ENCODE measurements at regions not wholly inside any gene's neighbourhood (a gene's known extent, or its start where the extent isn't known, plus 50 kb on each side); places are given as distances from the start of the nearest gene placed in this dataset.
"Not testable (repeated sequence)": the region's sequence is repeated elsewhere in the genome, so short reads cannot be mapped to it uniquely, and the experiment has no call there.

DNA sequence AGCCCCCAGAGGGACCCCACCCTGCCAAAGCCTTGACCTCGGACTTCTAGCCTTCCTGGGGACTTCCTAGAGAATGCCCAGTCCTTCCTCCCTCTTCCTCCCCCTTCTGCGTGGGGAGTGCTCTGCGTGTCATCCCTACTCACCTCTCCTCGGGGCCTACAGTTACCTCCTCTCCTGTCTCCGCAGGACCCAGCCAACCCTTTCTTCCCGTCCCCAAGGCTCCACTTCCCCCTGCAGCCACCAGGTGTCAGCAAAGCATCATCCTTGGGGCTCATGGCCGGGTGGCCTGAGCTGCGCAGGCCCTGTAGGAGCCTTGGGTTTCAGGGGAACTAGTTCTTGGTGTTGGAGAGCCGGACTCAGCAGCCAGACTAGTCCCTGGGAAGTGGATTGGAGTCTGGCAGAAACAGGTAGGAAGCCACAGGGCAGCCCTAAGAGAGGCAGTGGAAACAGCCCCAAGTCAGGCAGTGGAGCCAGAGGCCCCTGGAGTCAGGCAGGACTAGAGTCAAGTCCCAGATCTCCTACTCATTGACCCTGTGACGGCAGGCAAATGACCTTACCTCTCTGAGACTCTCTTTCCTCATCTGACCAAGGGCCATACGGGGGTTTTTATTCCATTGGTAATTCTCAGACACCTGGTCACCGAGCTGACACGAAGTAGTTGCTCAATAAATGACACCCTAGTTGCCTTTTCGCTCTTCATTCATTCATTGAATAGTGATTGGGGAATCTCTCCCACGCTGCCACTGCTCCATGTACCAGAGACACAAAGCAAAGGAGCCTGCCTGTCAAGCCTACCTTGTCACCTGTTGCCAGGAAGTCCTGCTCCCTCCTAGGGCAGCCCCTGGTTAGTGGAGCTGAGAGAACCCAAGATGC is 101.8 kb upstream of the GRK3 start:
- DNase-seq, result peak; percentile 27

- not testable (repeated sequence) for DNase-seq
These were observed 101.2 kb upstream of the GRK3 start for GRCh38 chr22:25463347-25463628.

DNA sequence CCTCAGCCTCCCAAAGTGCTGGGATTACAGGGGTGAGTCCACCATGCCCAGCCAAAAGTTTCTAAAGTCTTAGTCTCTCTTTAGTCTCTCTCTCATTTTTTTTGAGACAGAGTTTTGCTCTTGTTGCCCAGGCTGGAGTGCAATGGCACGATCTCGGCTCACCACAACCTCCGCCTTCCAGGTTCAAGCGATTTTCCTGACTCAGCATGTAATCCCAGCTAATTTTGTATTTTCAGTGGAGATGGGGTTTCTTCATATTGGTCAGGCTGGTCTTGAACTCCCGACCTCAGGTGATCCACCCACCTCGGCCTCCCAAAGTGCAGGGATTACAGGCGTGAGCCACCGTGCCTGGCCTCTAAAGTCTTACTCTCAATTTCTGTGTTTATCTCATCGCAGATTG is 100.1 kb upstream of the GRK3 start:
- not testable (repeated sequence) for DNase-seq

DNA sequence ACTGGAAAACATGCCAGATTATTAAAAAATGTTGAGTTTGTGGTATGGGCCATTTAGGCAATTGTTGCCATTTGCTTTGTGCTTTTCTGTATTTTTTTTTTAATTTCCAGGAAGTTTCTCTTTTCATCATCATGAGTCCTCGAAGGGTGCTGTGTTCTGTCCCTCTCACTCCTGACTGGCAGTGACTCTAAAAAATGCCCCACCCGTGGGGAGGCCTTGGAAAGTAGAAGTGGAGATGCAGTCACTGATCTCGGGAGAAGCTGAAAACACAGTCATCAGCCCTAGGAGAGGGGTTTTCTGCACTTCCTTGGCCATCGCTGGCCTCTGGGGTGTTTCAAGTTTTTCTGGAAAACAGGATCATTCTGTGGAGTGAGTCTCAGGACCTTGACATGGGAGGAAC is 98.5 kb upstream of the GRK3 start:
- DNase-seq, result no peak

DNA sequence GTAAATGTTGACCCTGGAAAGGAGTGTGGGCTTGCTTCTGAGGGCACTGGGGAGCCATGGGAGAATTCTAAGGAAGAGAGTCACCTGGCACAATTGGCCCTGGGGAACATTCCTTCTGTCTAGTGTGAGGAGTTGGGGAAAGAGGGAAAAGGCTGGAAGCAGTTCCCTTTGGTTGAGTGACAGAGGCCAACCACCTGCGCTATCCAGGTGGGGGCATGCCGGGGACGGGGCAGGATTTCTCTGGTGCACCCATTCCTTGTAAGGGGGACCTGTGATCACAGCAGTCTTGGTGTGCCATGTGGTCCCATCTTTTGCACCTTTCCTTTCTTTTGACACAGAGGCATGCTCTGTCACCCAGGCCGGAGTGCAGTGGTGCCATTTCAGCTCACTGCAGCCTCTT is 92.1 kb upstream of the GRK3 start:
- DNase-seq, result no peak

GRCh38 chr22:25475257-25476022 is 89.0 kb upstream of the GRK3 start:
- DNase-seq, result no peak

DNA sequence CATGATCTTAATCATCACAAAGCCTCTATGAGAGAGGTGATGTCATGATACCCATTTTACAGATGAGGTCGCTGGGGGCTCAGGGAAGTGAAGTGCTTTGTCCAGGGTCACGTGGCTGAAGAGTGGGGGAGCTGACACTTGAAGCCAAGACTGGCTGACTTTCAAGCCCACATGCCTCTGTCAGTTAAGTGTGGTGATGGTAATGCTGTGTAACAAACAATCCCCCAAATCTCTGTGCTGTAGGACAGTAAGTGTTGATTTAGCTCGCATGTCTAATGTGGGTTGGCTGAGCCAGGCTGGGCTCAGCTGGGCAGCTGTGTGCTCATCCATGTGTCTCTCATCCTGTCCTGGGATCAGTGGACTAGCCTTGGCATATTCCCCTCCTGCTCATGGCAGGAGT is 87.1 kb upstream of the GRK3 start:
- DNase-seq, result no peak

DNA sequence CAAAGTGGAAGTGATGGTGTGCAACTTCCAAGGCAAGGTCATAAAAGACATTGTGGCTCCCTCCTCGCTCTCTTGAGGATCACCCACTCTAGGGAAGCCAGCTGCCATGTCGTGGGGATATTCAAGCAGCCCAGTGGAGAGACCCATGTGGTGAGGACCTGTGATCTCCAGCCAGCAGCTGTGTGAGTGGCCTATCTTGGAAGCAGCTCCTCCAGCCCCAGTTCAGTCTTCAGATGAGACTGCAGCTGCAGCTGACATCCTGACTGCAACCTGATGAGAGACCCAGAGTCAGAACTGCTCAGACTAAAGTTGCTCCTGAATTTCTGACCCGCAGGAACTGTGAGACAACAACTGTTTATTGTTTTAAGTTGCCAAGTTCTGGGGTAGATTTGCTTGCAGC is 86.4 kb upstream of the GRK3 start:
- no peak for DNase-seq

GRCh38 chr22:25478528-25478927 is 85.9 kb upstream of the GRK3 start:
- no peak for DNase-seq

DNA sequence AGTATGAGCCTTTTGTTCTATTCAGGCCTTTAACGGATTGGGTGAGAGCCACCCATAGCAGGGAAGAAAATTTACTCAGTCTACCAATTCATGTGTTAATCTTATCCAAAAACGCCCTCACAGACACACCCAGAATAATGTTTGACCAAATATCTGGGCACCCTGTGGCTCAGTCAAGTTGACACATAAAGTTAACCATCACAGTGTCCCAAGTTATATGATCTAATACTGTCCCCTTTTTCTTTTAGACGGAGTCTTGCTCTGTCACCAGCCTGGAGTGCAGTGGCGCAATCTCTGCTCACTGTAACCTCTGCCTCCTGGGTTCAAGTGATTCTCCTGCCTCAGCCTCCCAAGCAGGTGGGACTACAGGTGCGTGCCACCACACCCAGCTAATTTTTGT is 83.6 kb upstream of the GRK3 start:
- DNase-seq, result not testable (repeated sequence)

DNA sequence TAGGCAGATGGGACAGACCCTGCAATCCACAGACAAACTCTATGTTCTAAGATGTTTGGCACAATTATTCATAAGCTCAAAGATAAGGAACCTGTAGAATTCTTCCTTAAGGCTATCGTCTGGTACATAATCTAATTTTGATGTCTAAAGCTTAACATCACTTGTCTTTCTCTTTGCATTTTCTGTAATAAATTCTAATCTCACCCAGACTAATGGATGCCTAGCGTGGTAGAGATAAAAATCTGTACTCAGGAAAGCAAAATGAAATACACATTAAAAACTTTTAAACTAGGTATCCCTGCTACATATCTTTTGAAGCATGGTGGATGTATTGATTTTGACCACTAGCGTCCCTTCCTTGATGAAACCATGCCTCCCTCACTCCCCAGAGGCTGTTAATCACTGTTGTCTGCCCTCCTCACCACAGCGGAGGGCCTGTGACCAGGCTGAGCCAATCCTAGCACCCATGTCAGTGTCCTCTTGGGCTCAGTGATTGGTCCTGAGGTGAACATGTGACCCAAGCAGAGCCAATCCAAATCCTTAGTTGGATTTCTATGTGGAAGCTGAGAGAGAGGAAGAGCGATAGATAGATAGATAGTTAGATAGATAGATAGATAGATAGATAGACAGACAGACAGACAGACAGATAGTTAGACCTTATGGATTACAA is 82.2 kb upstream of the GRK3 start:
- DNase-seq, result peak; percentile 40

DNA sequence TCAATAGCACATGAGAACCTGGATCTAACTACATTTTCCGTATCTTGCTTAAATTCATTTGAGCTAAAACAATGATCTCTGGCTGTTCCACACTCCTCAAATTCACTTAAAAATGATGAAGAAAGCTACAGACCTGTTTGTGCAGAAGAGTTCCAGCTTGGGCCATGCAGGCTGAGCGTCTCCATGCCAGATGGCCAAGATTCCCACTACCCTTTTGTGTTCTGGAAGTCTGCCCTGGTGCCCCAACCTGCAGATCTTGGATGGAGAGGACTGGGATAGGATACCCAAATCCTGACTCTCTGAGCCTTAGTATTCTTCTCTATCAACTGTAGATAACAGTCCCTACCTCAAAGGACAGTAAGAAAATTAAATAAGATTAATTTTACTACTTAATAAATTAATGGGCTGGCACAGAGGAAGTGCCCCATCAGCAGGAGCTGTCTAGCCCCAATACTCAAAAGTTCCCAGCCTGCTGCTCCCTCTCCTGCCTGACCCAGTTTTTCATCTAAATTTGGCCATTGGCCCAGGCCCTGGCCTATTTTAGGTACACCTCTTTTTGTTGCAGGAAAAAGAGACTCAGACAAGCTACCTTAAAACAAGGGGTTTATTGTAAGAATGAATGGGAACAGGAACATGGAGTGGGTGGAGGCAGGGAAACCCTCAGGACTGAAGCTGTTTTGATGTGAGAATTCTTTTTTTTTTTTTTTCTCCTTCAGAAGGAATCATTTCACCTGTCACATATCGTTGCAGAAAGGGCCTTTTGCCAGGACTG is 81.4 kb upstream of the GRK3 start:
- DNase-seq, result peak; percentile 45

DNA sequence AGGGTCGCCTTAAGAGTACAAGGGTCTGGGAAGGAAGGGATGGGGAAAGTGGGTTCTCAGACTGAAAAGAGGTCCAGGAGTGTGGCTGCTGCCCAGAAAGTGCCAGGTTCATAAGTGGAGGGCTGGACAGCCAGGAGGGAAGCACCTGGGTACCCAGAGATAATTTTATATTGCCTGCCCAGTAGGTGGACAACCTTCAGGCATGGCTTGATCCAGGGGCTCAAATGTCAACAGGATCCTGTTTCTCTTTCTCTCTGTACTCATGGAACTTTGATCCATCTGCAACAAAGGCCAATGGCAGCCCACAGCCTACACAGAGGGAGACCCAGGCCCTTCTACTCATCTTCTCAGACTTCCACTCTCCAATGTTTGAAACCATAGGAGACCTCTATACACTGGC is 80.5 kb upstream of the GRK3 start:
- no peak for DNase-seq

DNA sequence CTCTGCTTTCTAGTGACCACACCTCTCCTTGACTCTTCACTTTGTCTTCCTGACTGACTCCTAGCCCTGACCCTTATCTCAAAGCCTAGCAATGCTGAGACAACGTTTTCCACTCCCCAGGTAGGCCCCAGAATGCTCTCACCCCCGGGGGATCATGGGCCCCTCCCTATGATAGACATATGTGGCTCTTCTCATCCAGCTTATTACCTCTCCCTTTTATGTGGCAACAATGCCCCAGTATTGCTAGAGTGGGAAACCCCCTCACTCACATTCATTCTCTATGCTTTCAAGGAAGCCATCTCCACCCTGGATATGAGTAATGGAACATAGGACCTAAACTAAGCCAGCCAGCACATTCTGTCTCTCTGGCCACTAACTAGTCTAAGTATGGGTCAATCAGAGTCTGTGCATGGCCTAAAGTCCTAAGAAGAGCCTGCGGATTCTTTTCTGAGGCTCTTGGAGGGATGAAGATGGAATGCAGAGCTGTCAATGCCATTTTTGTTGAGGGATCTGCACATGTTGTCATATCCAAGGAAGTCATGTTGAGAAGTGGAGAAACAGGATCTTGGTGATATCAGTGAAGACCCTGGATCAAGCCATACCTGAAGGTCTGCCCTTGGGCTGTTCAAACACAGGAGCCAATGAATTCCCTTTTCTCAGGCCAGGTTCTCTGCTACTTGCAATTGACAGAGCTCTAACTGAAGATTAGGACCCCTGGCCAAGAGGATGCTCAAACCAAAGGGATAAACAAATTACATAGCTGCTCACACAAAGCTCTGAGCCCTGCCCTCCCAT is 79.8 kb upstream of the GRK3 start:
- DNase-seq, result no peak

DNA sequence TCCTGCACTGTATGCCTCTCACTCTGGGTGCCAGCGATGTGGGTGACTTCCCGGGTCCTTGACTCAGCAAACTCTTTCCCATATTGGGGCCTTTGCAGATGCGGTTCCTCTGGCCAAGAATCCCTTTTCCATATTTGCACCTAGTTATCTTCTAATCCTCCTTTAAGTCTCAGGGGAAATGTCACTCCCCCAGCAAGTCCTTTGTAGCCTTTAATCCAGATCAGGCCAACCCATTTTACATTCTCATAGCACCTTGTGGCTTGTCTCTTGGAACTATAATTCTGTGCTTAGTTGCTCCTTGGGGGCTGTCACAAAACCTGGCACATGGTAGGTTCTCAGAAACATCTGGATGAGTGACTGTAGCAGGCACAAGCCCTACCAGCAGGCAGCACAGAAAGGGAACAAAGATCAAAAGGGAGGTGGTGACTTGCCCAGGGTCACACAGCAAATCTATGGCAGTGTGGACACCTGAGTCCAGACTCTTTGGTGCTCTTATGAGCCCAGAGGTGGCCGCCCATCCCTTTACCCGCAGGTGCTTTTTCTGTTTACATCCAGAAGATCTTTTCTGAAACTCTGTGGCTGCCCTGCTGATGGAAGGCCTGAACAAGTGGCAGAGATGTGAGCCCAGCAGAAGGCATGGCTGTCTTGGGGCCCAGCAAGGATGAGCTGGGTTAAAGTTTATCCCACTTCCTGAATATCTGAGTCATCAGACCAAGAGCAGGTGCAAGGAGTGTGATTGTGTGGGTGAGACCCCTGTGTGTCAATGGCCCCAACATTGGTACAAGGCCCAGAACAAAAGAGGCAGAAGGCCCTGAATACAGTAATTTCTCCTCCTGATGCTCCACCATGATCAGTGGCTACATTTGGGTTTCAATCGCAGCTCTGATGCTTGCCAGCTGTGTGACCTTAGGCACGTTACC is 78.6 kb upstream of the GRK3 start:
- DNase-seq, result no peak

GRCh38 chr22:25487508-25487907 is 77.0 kb upstream of the GRK3 start:
- DNase-seq, result no peak

DNA sequence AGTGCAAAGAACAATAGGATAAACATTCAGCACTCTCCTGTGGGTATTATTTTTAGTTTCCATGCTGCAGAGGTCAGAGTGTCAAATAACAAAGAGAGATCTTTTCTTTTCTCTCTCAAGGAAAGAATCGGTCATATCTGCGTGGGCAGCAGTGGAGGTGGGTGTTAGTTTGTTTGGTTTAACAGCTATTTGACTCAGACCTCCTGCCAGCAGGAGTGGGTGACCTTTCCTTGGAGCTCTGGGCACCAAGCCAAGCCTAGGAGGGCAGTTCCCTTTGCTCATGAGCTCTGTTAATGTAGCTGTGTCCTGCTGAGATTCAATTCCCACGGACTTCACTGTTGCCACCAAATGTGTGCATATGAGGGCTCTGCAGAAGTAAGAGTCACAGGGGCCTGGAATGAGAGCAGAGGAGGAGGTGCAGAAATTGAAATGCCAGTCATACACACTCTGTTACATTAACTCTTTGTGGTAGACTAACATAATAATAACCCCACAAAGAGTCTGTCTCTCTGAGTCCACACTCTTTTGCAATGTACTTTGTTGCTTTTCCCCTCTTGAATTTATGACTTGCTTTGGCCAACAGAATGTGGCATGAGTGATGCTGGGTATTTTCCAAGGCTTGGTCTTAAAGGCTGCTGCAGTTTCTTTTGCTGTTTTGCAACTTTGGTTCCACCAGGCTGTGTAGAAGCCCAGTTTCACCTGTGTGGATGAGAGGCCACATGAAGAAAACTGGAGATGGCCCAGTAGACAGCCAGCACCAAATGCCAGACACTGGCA is 76.0 kb upstream of the GRK3 start:
- DNase-seq, result no peak

DNA sequence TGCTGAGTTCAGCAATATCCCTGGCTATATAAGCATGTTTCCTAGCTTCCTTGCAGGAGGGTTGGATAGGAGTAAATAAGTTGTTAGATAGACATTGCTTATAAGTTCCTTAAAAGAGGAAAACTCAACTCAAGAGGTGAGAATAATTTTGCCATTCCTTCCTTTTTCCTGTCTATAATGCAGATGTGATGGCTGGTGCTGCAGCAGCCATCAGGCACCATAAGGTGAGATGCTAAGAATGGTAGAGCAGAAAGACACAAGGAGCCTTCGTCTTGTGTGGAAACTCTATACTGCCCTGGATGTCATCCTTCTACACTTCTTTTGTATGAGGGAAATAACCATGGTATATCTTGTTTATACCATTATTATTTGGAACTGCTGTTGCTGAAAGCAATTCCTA is 74.5 kb upstream of the GRK3 start:
- DNase-seq, result no peak

GRCh38 chr22:25490896-25491295 is 73.6 kb upstream of the GRK3 start:
- DNase-seq, result no peak

DNA sequence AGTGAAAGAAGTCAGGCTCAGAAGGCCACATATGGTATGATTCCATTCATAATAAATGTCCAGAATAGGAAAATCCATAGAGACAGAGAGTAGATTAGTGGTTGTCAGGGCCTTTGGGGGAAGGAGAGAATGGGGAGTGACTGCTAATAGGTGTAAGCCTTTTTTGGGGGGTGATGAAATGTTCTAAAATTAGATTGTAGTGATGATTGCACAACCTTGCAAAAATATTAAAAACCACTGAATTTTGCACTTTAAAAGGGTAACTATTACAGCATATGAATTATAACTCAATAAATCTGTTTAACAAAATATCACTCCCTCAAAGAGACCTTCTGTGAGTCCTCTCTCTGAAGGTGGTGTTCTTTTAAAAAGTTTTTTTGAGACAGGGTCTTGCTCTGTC is 72.3 kb upstream of the GRK3 start:
- no peak for DNase-seq
